Colonic mucosa (tissue), 4 donors: ENCODE measurements at regions not wholly inside any gene's neighbourhood (a gene's known extent, or its start where the extent isn't known, plus 50 kb on each side); places are given as distances from the start of the nearest gene placed in this dataset.

Source experiments
- DNase-seq: peaks from one replicate; pipeline ENCODE4 v3.0.0-alpha.2; 2020
- H3K27ac ChIP-seq: fragments of 200-600 bp; one replicate; pipeline ENCODE4 v1.8.0; 2021
- H3K27me3 ChIP-seq: fragments of 200-600 bp; one replicate; pipeline ENCODE4 v1.8.0; 2021
- H3K36me3 ChIP-seq: fragments of 200-600 bp; one replicate; pipeline ENCODE4 v1.8.0; 2021
- H3K4me1 ChIP-seq: fragments of 200-600 bp; one replicate; pipeline ENCODE4 v1.8.0; 2021; ENCODE audit warnings: mild to moderate bottlenecking
- H3K4me3 ChIP-seq: fragments of 200-600 bp; one replicate; pipeline ENCODE4 v1.8.0; 2021
- H3K9ac ChIP-seq, 2 donors: one replicate each; pipeline ENCODE4 v1.7.0; 2013; ENCODE audit warnings: control low read depth in 2 of 2, low read depth in 2 of 2, low read length in 2 of 2
- H3K9me3 ChIP-seq: fragments of 200-600 bp; one replicate; pipeline ENCODE4 v1.8.0; 2021
- CTCF ChIP-seq: fragments of 200-600 bp; IDR thresholded peaks from one replicate; pipeline ENCODE4 v1.8.0; 2022; ENCODE audit warnings: antibody characterized with exemption, mild to moderate bottlenecking
- intact Hi-C: fragments of 100-400 bp; cut with DNase I; formaldehyde crosslinking; loops from one replicate; pipeline ENCODE4 v1.14.1; 2022
- donor health status: healthy.
- donor health status: DM: no; HTN: no; CAD: no.
- donor health status: DM: no; HTN: no; CAD: no.

DNA sequence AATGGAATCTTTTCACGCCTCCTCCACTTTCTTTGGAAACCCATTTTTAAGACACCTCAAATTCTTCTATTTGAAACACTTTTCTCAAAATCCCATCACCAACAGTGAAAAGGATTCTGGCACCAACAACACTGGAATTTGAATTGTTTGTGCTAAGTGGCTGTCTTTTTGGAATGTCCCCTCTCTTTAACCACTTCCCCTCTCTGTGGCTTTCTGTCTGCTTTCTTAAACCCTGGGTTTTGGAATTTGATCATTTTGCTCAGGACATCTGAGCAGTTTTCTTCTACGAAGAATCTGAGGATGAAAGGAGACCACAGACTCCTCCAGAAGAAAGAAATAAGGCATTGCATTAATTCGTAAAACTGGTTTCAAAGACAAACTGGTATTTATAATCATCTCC lies 89.0 kb downstream of the MXRA5 start:
- Histone ChIP-seq H3K36me3 (no peaks in the 10 kb centered on the region), H3K27me3 (no peaks in the 10 kb centered on the region), H3K27ac (no peak overlapping the region), H3K4me1 (no peaks in the 10 kb centered on the region), H3K9ac (no peak overlapping the region), H3K4me3 (no peak overlapping the region), H3K9me3 (no peaks in the 10 kb centered on the region)
- DNase-seq: no peak
- no peak for TF ChIP-seq CTCF
- intact Hi-C loops: no loop called here

DNA sequence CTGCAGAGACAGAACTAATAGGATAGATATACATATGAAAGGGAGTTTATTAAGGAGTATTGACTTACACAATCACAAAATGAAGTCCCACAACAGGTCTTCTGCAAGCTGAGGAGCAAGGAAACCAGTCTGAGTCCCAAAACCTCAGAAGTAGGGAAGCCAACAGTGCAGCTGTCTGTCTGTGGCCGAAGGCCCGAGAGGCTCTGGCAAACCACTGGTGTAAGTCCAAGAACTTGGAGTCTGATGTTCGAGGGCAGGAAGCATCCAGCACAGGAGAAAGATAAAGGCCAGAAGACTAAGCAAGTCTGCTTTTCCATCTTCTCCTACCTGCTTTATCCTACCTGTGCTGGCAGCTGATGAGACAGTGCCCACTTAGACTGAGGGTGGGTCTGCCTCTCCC lies 89.6 kb downstream of the MXRA5 start:
- no peaks in the 10 kb centered on the region for H3K36me3 ChIP-seq
- no peak for DNase-seq
- intact Hi-C loops: no loop called here
- H3K27me3 ChIP-seq: no peaks in the 10 kb centered on the region
- no peaks in the 10 kb centered on the region for H3K9me3 ChIP-seq
- H3K9ac ChIP-seq: no peak overlapping the region
- H3K27ac ChIP-seq: no peak overlapping the region
- no peaks in the 10 kb centered on the region for H3K4me1 ChIP-seq
- no peak for TF ChIP-seq CTCF
- H3K4me3 ChIP-seq: no peak overlapping the region

DNA sequence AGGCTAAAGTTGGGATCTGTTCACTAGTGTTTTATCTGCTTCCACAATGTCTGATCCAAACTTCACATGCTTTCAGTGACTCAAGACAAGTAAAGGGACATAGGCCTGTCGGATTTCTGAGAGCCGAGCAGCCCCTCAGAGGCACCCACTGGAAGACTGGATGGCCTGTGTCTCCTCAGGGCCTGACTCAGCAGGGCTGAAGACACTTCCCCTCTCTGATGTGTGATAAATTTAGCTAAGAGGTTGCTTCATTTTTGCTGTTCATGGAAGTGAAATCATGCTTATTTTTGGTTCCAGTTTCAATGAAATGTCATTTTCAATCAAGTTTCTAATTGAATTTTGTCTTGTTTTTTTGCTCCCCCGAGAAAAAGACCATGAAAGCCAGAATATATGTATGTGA lies 93.7 kb downstream of the MXRA5 start:
- Histone ChIP-seq H3K4me3 (no peak overlapping the region), H3K4me1 (no peaks in the 10 kb centered on the region), H3K9me3 (no peaks in the 10 kb centered on the region), H3K9ac (no peak overlapping the region), H3K36me3 (no peaks in the 10 kb centered on the region), H3K27ac (no peak overlapping the region), H3K27me3 (no peaks in the 10 kb centered on the region)
- TF ChIP-seq CTCF: no peak
- no peak for DNase-seq
- intact Hi-C loops: no loop called here

DNA sequence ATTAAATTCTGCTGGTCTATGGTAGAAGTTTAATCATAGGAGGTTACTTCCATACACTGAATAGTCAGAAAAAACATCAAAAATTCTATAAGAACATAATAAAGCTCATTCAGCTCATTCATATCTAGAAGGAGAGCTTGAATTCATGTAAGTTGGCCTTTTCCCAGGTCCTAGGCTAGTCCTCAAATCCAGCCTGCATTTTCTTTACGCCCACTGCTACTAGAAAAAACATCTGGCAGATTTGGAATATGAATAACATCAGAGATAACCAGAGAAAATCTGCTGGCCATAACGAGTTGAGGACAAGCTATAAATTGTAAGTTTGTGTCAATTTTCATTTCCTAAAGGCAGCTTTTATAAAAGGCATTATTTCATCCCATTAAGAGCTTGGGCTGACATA lies 95.5 kb downstream of the MXRA5 start:
- no peak for DNase-seq
- Histone ChIP-seq H3K27ac (no peak overlapping the region), H3K27me3 (no peaks in the 10 kb centered on the region), H3K9me3 (no peaks in the 10 kb centered on the region), H3K9ac (no peak overlapping the region), H3K4me1 (no peaks in the 10 kb centered on the region), H3K36me3 (no peaks in the 10 kb centered on the region), H3K4me3 (no peak overlapping the region)
- intact Hi-C loops: no loop called here
- TF ChIP-seq CTCF: no peak

- intact Hi-C loops: no loop called here
- Histone ChIP-seq H3K9me3 (no peaks in the 10 kb centered on the region), H3K27ac (no peak overlapping the region), H3K9ac (no peak overlapping the region), H3K4me1 (no peaks in the 10 kb centered on the region), H3K27me3 (no peaks in the 10 kb centered on the region), H3K4me3 (no peak overlapping the region), H3K36me3 (no peaks in the 10 kb centered on the region)
- no peak for TF ChIP-seq CTCF
- no peak for DNase-seq
Measured at GRCh38 chrX:3244955-3245354, 101.5 kb downstream of the MXRA5 start.

- no peaks in the 10 kb centered on the region for H3K27me3 ChIP-seq
- H3K4me1 ChIP-seq: no peaks in the 10 kb centered on the region
- no peaks in the 10 kb centered on the region for H3K36me3 ChIP-seq
- no peak overlapping the region for H3K4me3 ChIP-seq
- no peak for DNase-seq
- no peaks in the 10 kb centered on the region for H3K9me3 ChIP-seq
- intact Hi-C loops: no loop called here
- TF ChIP-seq CTCF: no peak
- H3K27ac ChIP-seq: no peak overlapping the region
- no peak overlapping the region for H3K9ac ChIP-seq
Measured at GRCh38 chrX:3244203-3244743, 102.2 kb downstream of the MXRA5 start.
